Endothelial cell of umbilical vein (primary cell): ENCODE measurements at regions not wholly inside any gene's neighbourhood (a gene's known extent, or its start where the extent isn't known, plus 50 kb on each side); places are given as distances from the start of the nearest gene placed in this dataset.

Source experiments
- BruUV-seq: library from RNA; stranded (reverse); fragments of 400-500 nt; replicated peaks from 2 replicates; lab custom pipeline; 2021; lab: Mats Ljungman, UMichigan
- CTCF ChIA-PET: fragments of 300-600, 350-600 bp; sonication (Branson Sonifier 250); formaldehyde crosslinking; loops from one replicate; lab custom pipeline; 2021; ENCODE audit warnings: antibody characterized with exemption, inconsistent platforms; lab: Charles Lee
- POLR2A ChIA-PET: fragments of 300-600, 350-600 bp; sonication (Branson Sonifier 250); formaldehyde crosslinking; loops from one replicate; lab custom pipeline; 2021; ENCODE audit warnings: antibody characterized with exemption, inconsistent platforms; lab: Charles Lee
- DNase-seq: peaks from one replicate; pipeline ENCODE4 v3.0.0-alpha.2; 2011; ENCODE audit warnings: low read depth, low spot score
- FAIRE-seq: peaks from 2 replicates; lab custom pipeline; 2011; peaks lifted over from hg19 to GRCh38; lab: Jason Lieb, UNC
- H2AFZ ChIP-seq: 2 replicates; pipeline ENCODE4 v1.6.0; 2012; ENCODE audit warnings: low read depth, low read length, control low read depth, inconsistent platforms
- H3K27ac ChIP-seq: 2 replicates; pipeline ENCODE4 v1.5.1; 2011; ENCODE audit warnings: low read depth, mild to moderate bottlenecking, control low read depth, low read length, moderate library complexity; ENCODE audit not compliant: insufficient read depth
- H3K27me3 ChIP-seq, 2 experiments: 2 replicates each; pipeline versions ENCODE4 v1.6.0 to v1.6.1; 2011; ENCODE audit warnings: low read length in 2 of 2, mixed read lengths in 1 of 2; ENCODE audit not compliant: control insufficient read depth in 2 of 2, insufficient read depth in 2 of 2
- H3K36me3 ChIP-seq, 2 experiments: 2 replicates in 1 of 2; 3 replicates in 1 of 2; pipeline ENCODE4 v1.5.1; 2011; ENCODE audit warnings: low read length in 2 of 2, mild to moderate bottlenecking in 1 of 2, moderate library complexity in 1 of 2; ENCODE audit not compliant: control insufficient read depth in 2 of 2, insufficient read depth in 2 of 2; ENCODE audit errors: extremely low read depth in 1 of 2
- H3K4me1 ChIP-seq: 3 replicates; pipeline ENCODE4 v1.5.1; 2011; ENCODE audit warnings: mild to moderate bottlenecking, low read length; ENCODE audit not compliant: control insufficient read depth, insufficient read depth; ENCODE audit errors: extremely low read depth
- H3K4me2 ChIP-seq: 2 replicates; pipeline ENCODE4 v1.6.1; 2011; ENCODE audit warnings: low read length, control low read depth, mixed read lengths; ENCODE audit not compliant: insufficient read depth
- H3K4me3 ChIP-seq, 3 experiments: fragments of 200-600 bp in 1 of 3; sonication (generic), shearing (Covaris generic) in 1 of 3; replicated peaks in 1 of 3; 2 replicates each; pipeline ENCODE4 v1.5.1; 2011 to 2016; ENCODE audit warnings: control low read depth in 3 of 3, low read length in 3 of 3, mild to moderate bottlenecking in 2 of 3, inconsistent platforms in 1 of 3, low read depth in 1 of 3, moderate library complexity in 1 of 3; ENCODE audit not compliant: insufficient read depth in 1 of 3
- H3K79me2 ChIP-seq: 2 replicates; pipeline ENCODE4 v1.6.0; 2012; ENCODE audit warnings: low read length, inconsistent platforms; ENCODE audit not compliant: control insufficient read depth, insufficient read depth
- H3K9ac ChIP-seq: replicated peaks from 2 replicates; pipeline ENCODE3; 2011; ENCODE audit warnings: low read length, control low read depth; ENCODE audit not compliant: insufficient read depth; ENCODE audit errors: extremely low read depth
- H3K9me1 ChIP-seq: replicated peaks from 3 replicates; pipeline ENCODE4 v1.6.0; 2011; ENCODE audit warnings: mild to moderate bottlenecking, low read length; ENCODE audit not compliant: control insufficient read depth, insufficient read depth; ENCODE audit errors: extremely low read depth
- H3K9me3 ChIP-seq: replicated peaks from 2 replicates; pipeline ENCODE4 v1.5.1; 2012; ENCODE audit warnings: low read length, inconsistent platforms; ENCODE audit not compliant: control insufficient read depth, insufficient read depth
- H4K20me1 ChIP-seq: replicated peaks from 2 replicates; pipeline ENCODE3; 2011; ENCODE audit warnings: mild to moderate bottlenecking, low read length; ENCODE audit not compliant: control insufficient read depth, insufficient read depth; ENCODE audit errors: extremely low read depth
- EZH2 ChIP-seq: IDR thresholded peaks from 2 replicates; pipeline ENCODE4 v1.6.1; 2012; ENCODE audit warnings: borderline replicate concordance, low read depth, mild to moderate bottlenecking, moderate library complexity, low read length, inconsistent platforms; ENCODE audit not compliant: severe bottlenecking
- FOS ChIP-seq: IDR thresholded peaks from 2 replicates; pipeline ENCODE4 v1.6.1; 2011; ENCODE audit warnings: mild to moderate bottlenecking, low read length, moderate library complexity, borderline replicate concordance; ENCODE audit not compliant: insufficient read depth
- GATA2 ChIP-seq: IDR thresholded peaks from 2 replicates; pipeline ENCODE4 v1.7.0; 2011; ENCODE audit warnings: low read depth, mild to moderate bottlenecking, moderate library complexity, mixed read lengths, low read length; ENCODE audit not compliant: insufficient read length, insufficient read depth
- JUN ChIP-seq: IDR thresholded peaks from 2 replicates; pipeline ENCODE4 v1.6.1; 2011; ENCODE audit warnings: borderline replicate concordance, low read depth; ENCODE audit not compliant: insufficient read length, insufficient read depth
- MYC ChIP-seq: IDR thresholded peaks from one replicate; pipeline ENCODE4 v1.6.1; 2011; ENCODE audit warnings: mild to moderate bottlenecking, low read depth, low read length
- POLR2A ChIP-seq: IDR thresholded peaks from 2 replicates; pipeline ENCODE4 v1.6.1; 2012; ENCODE audit warnings: low read depth, mild to moderate bottlenecking, control low read depth, low read length
- POLR2AphosphoS5 ChIP-seq: IDR thresholded peaks from 2 replicates; pipeline ENCODE4 v1.6.1; 2012; ENCODE audit warnings: low read depth, mild to moderate bottlenecking, control low read depth, low read length, moderate library complexity; ENCODE audit not compliant: insufficient read depth
- dilution Hi-C: fragments of 300-500 bp; cut with MboI; formaldehyde crosslinking; loops from one replicate; pipeline ENCODE4 v1.15.0; 2019; ENCODE audit warnings: low sequenced_read_pairs; ENCODE audit not compliant: extremely low pct_ligation_motif_present
- intact Hi-C: fragments of 100-400 bp; cut with micrococcal nuclease; formaldehyde crosslinking; loops from one replicate; pipeline ENCODE4 v1.10.0; 2022
- TF ChIP-seq, protein P1 (sequence below): IDR thresholded peaks from 2 replicates; pipeline ENCODE4 v1.6.1; 2011; ENCODE audit not compliant: insufficient read depth, insufficient read length
- TF ChIP-seq, protein P2 (sequence below), 2 donors: IDR thresholded peaks; 1 replicate in 1 of 2; 2 replicates in 1 of 2; pipeline ENCODE4 v1.5.1; 2011; ENCODE audit warnings: low read length in 2 of 2, mild to moderate bottlenecking in 2 of 2, moderate library complexity in 2 of 2, control low read depth in 1 of 2, inconsistent platforms in 1 of 2, low read depth in 1 of 2; ENCODE audit not compliant: insufficient read depth in 1 of 2; ENCODE audit errors: extremely low read depth in 1 of 2

DNA sequence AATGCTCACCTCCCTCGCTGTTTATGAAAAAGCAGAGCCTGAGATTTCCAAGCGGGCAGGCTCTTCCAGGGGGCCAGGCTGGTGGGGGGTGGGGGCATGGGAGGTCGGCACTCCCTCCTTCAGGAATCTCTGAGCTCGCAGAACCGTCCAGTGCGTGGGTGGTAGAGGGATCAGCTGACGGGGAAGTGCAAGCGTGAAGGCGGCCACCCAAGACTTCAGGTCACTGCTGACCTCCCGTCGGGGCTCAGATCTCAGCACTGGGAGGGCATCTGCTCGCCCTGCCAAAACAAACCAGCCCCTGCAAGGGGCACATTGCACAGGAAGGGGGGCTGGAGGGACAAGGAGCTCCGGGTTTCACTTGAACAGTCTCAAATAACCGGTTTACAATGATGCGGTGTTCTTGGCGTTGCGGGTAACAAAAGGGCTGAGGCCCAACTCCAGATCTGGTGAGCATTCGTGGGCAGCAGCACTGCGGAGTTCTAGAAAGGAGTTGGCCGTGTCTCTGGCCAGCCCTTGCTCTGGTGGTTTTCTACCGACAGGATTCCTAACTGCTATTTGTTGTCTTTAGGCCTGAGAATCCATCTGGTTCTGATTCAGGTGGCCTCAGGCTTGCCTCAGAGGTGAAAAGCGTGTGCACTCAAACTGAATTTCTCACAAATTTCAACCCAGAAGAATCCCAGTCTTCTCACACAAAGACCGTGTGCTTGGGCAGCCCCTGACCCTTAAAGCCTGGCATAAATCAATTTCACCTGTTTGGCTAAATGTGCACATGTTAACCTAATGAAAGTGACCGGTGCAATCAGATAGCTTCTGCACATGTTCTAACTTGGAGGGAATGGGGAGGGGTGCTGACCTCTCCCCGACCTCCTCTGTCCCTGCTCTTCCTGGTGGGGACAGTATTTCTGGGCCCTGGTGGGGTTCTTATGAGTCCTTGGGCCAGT lies 191.6 kb downstream of the MYLK4 start:
- dilution Hi-C loops, result no loop called here
- no peak overlapping the region for H3K4me3 ChIP-seq
- no peak overlapping the region for H3K4me2 ChIP-seq
- H3K4me1 ChIP-seq, result peaks cover 4% of the 10 kb centered on the region
- H3K9ac ChIP-seq, result no peak overlapping the region
- FAIRE-seq (no peak), DNase-seq (no peak)
- H4K20me1 ChIP-seq, result no peaks in the 10 kb centered on the region
- no peaks in the 10 kb centered on the region for H3K9me1 ChIP-seq
- no peaks in the 10 kb centered on the region for H3K36me3 ChIP-seq
- POLR2A ChIA-PET, result no interaction called here
- no peaks in the 10 kb centered on the region for H3K27me3 ChIP-seq
- TF ChIP-seq FOS (no peak), GATA2 (no peak)
- TF ChIP-seq, protein P1, sequence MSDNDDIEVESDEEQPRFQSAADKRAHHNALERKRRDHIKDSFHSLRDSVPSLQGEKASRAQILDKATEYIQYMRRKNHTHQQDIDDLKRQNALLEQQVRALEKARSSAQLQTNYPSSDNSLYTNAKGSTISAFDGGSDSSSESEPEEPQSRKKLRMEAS, result no peak
- no TSS peak for BruUV-seq
- H3K79me2 ChIP-seq, result no peaks in the 10 kb centered on the region
- H3K27ac ChIP-seq, result no peak overlapping the region
- H3K9me3 ChIP-seq, result no peaks in the 10 kb centered on the region
- no peak overlapping the region for H2AFZ ChIP-seq
- intact Hi-C loops, result no loop called here
- CTCF ChIA-PET, result interaction anchor here (0.9 kb wide), 1 partner anchor 13 kb away, joined by 3 read pairs; no protein-coding TSS in a partner anchor

DNA sequence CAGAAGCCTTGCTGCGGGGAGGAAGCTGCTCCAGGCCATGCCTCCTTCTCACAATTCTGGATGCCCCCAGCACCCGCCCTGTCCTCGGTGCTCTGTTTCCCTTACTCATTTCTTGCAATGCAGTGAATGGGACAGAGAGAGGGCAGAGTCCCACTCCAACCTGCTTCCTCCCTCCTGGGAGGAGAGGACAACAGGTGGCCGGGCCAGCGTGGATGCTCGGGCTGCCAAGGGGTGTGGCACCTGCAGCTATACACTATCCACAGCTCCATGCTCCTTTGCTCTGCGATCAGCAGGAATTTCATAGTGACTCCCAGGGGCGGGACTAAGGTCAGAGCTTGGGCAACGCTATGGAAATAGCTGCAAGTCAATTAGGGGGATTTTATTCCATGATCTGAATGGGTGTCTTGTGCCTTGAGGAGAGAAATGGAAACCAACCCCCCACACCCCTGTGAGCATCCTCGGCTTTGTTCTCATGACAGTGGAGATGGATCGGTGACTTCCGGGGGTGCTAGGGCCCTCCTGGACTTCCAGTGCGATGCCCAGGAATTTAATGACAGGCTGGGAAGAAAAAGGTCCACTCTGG lies 192.5 kb downstream of the MYLK4 start:
- Histone ChIP-seq H3K4me3 (no peak overlapping the region), H3K9me3 (no peaks in the 10 kb centered on the region), H3K36me3 (no peaks in the 10 kb centered on the region), H2AFZ (no peak overlapping the region), H3K79me2 (no peaks in the 10 kb centered on the region), H3K9me1 (no peaks in the 10 kb centered on the region), H3K27me3 (no peaks in the 10 kb centered on the region), H4K20me1 (no peaks in the 10 kb centered on the region), H3K4me2 (no peak overlapping the region), H3K27ac (no peak overlapping the region), H3K9ac (no peak overlapping the region), H3K4me1 (peaks cover 4% of the 10 kb centered on the region)
- POLR2A ChIA-PET, result no interaction called here
- no peak for FAIRE-seq
- intact Hi-C loops (no loop called here), dilution Hi-C loops (no loop called here)
- no peak for DNase-seq
- CTCF ChIA-PET, result interaction anchor here (0.9 kb wide), 1 partner anchor 14 kb away, joined by 3 read pairs; no protein-coding TSS in a partner anchor
- no TSS peak for BruUV-seq
- TF ChIP-seq, protein P2, sequence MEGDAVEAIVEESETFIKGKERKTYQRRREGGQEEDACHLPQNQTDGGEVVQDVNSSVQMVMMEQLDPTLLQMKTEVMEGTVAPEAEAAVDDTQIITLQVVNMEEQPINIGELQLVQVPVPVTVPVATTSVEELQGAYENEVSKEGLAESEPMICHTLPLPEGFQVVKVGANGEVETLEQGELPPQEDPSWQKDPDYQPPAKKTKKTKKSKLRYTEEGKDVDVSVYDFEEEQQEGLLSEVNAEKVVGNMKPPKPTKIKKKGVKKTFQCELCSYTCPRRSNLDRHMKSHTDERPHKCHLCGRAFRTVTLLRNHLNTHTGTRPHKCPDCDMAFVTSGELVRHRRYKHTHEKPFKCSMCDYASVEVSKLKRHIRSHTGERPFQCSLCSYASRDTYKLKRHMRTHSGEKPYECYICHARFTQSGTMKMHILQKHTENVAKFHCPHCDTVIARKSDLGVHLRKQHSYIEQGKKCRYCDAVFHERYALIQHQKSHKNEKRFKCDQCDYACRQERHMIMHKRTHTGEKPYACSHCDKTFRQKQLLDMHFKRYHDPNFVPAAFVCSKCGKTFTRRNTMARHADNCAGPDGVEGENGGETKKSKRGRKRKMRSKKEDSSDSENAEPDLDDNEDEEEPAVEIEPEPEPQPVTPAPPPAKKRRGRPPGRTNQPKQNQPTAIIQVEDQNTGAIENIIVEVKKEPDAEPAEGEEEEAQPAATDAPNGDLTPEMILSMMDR (IDR thresholded peaks at IDR 0.05; ENCODE audit: extremely low read depth in 1 of 2, insufficient read depth in 1 of 2, low read depth in 1 of 2, low read length in 2 of 2), result no peak
- TF ChIP-seq FOS, result no peak
- TF ChIP-seq EZH2, result no peak
- no peak for TF ChIP-seq POLR2AphosphoS5
- no peak for TF ChIP-seq POLR2A
- no peak for TF ChIP-seq JUN
- TF ChIP-seq MYC, result no peak
- TF ChIP-seq, protein P1, result no peak
- TF ChIP-seq GATA2, result no peak
